Neuronal stem cell (in vitro differentiated cells): ENCODE measurements at regions not wholly inside any gene's neighbourhood (a gene's known extent, or its start where the extent isn't known, plus 50 kb on each side); places are given as distances from the start of the nearest gene placed in this dataset.
"Not testable (repeated sequence)": the region's sequence is repeated elsewhere in the genome, so short reads cannot be mapped to it uniquely, and the experiment has no call there.

Experiments used
- DNase-seq: peaks from one replicate; pipeline ENCODE4 v3.0.0-alpha.2; 2013; ENCODE audit warnings: low spot score
- H2AFZ ChIP-seq: one replicate; pipeline ENCODE4 v1.6.1; 2013; ENCODE audit warnings: mild to moderate bottlenecking, low read length, inconsistent platforms
- H2AK5ac ChIP-seq: 2 replicates; pipeline ENCODE4 v1.6.1; 2013; ENCODE audit warnings: low read depth, mild to moderate bottlenecking, inconsistent platforms, low read length, moderate library complexity, mixed read lengths
- H2BK120ac ChIP-seq: 2 replicates; pipeline ENCODE4 v1.6.1; 2013; ENCODE audit warnings: low read depth, mild to moderate bottlenecking, inconsistent platforms, low read length, moderate library complexity, mixed read lengths
- H2BK12ac ChIP-seq: one replicate; pipeline ENCODE4 v1.6.1; 2013; ENCODE audit warnings: low read length, inconsistent platforms
- H2BK15ac ChIP-seq: 2 replicates; pipeline ENCODE4 v1.6.1; 2013; ENCODE audit warnings: mild to moderate bottlenecking, low read length, inconsistent platforms, mixed read lengths
- H2BK5ac ChIP-seq: one replicate; pipeline ENCODE4 v1.6.1; 2013; ENCODE audit warnings: inconsistent platforms, mild to moderate bottlenecking, low read length, moderate library complexity
- H3K14ac ChIP-seq: one replicate; pipeline ENCODE4 v1.6.1; 2013; ENCODE audit warnings: low read length, inconsistent platforms
- H3K18ac ChIP-seq: 2 replicates; pipeline ENCODE4 v1.6.1; 2013; ENCODE audit warnings: low read length, inconsistent platforms
- H3K23ac ChIP-seq: 2 replicates; pipeline ENCODE4 v1.6.1; 2013; ENCODE audit warnings: low read depth, mild to moderate bottlenecking, mixed read lengths, low read length, inconsistent platforms; ENCODE audit not compliant: poor library complexity
- H3K27ac ChIP-seq: replicated peaks from 3 replicates; pipeline ENCODE4 v1.5.1; 2013; ENCODE audit warnings: low read length, inconsistent platforms
- H3K27me3 ChIP-seq, 3 experiments: 2 replicates each; pipeline ENCODE4 v1.6.1; 2013; ENCODE audit warnings: low read length in 3 of 3, mild to moderate bottlenecking in 2 of 3, inconsistent platforms in 1 of 3, low read depth in 1 of 3, mixed read lengths in 1 of 3, moderate library complexity in 1 of 3; ENCODE audit not compliant: control insufficient read depth in 3 of 3, insufficient read depth in 3 of 3
- H3K36me3 ChIP-seq, 2 donors: replicated peaks in 1 of 2; 2 replicates each; pipeline ENCODE4 v1.6.1; 2013; ENCODE audit warnings: low read length in 2 of 2; ENCODE audit not compliant: control insufficient read depth in 2 of 2, insufficient read depth in 2 of 2
- H3K4ac ChIP-seq: 2 replicates; pipeline ENCODE4 v1.6.1; 2013; ENCODE audit warnings: inconsistent platforms, mild to moderate bottlenecking, low read length, moderate library complexity
- H3K4me1 ChIP-seq, 2 donors: 1 replicate in 1 of 2; 2 replicates in 1 of 2; pipeline ENCODE4 v1.6.1; 2013; ENCODE audit warnings: low read length in 2 of 2, low read depth in 1 of 2; ENCODE audit not compliant: control insufficient read depth in 2 of 2, insufficient read depth in 1 of 2
- H3K4me2 ChIP-seq: one replicate; pipeline ENCODE4 v1.6.1; 2013; ENCODE audit warnings: mild to moderate bottlenecking, low read length, inconsistent platforms; ENCODE audit not compliant: insufficient read depth, poor library complexity, severe bottlenecking
- H3K4me3 ChIP-seq, 2 donors: 2 replicates each; pipeline ENCODE4 v1.5.1; 2013; ENCODE audit warnings: low read length in 2 of 2, mild to moderate bottlenecking in 2 of 2, inconsistent platforms in 1 of 2, moderate library complexity in 1 of 2
- H3K79me1 ChIP-seq: one replicate; pipeline ENCODE4 v1.6.1; 2013; ENCODE audit warnings: low read depth, mild to moderate bottlenecking, inconsistent platforms, low read length, moderate library complexity
- H3K9ac ChIP-seq: one replicate; pipeline ENCODE4 v1.6.1; 2013; ENCODE audit warnings: mild to moderate bottlenecking, low read depth, low read length, inconsistent platforms; ENCODE audit not compliant: poor library complexity
- H3K9me3 ChIP-seq, 2 donors: replicated peaks in 1 of 2; 2 replicates each; pipeline versions ENCODE3 to v1.6.1; 2013; ENCODE audit warnings: low read length in 2 of 2, mild to moderate bottlenecking in 2 of 2, inconsistent platforms in 1 of 2, low read depth in 1 of 2, mixed read lengths in 1 of 2, moderate library complexity in 1 of 2; ENCODE audit not compliant: control insufficient read depth in 2 of 2, insufficient read depth in 1 of 2
- H4K8ac ChIP-seq: one replicate; pipeline ENCODE4 v1.6.1; 2013; ENCODE audit warnings: low read depth, mild to moderate bottlenecking, inconsistent platforms, low read length, moderate library complexity
- H4K91ac ChIP-seq: one replicate; pipeline ENCODE4 v1.6.1; 2013; ENCODE audit warnings: low read length, low read depth, mild to moderate bottlenecking, inconsistent platforms; ENCODE audit not compliant: poor library complexity
- WGBS, 2 donors: extraction: QIAGEN DNeasy Blood & Tissue Kit; methylation state at CpG; one replicate each; pipeline ENCODE4 v1.1.7; 2013; ENCODE audit warnings: missing lambda C conversion rate in 2 of 2, mixed read lengths in 1 of 2; ENCODE audit not compliant: insufficient read length in 2 of 2, insufficient replicate concordance in 1 of 2; ENCODE audit errors: extremely low coverage in 2 of 2; 5-methylcytosine and 5-hydroxymethylcytosine counted together

DNA sequence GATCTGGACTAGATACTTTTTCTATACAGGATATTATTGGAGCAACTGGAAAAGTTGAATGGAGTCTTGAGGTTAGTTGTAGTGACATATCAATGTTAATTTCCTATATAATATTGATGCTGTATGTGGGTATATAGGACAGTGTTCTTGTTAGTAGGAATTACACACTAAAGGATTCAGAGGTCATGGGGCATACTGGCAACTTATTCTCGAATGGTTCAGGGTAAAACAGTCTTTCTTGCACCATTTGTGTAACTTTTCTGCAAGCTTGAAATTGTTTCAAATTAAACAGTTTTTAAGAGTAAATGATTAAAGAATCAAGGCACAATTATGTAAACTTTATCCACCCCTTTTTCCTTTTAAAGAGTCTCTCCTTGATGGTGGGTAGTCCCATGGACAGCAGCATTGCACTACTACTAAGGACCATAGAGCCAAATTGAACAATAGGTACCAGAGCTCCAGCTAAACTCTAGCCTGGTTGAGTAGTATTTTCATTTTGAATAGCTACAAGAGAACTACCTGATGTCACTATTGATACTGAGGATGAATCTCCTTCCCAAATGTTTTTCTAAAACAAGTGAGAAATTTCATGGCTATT lies 70.1 kb downstream of the DMP1 start:
- H4K91ac ChIP-seq: no peak overlapping the region
- DNase-seq: no peak
- no peak overlapping the region for H3K27ac ChIP-seq
- no peak overlapping the region for H3K23ac ChIP-seq
- no peak overlapping the region for H2BK12ac ChIP-seq
- no peak overlapping the region for H3K9ac ChIP-seq
- no peak overlapping the region for H4K8ac ChIP-seq
- no peak overlapping the region for H2BK15ac ChIP-seq
- H2AFZ ChIP-seq: no peak overlapping the region
- no CpG with 5 or more reads among the region's 1 CpG for WGBS, 2 donors
- H3K36me3 ChIP-seq: no peaks in the 10 kb centered on the region
- no peak overlapping the region for H3K4me3 ChIP-seq
- H3K9me3 ChIP-seq: peaks cover 0 to 2% of the 10 kb centered on the region in 2 donors
- no peak overlapping the region for H3K4ac ChIP-seq
- H2BK5ac ChIP-seq: no peak overlapping the region
- H3K14ac ChIP-seq: no peak overlapping the region
- H3K79me1 ChIP-seq: no peaks in the 10 kb centered on the region
- no peak overlapping the region for H3K18ac ChIP-seq
- H2BK120ac ChIP-seq: no peak overlapping the region
- H2AK5ac ChIP-seq: no peak overlapping the region
- no peaks in the 10 kb centered on the region for H3K27me3 ChIP-seq
- H3K4me2 ChIP-seq: no peak overlapping the region
- H3K4me1 ChIP-seq: peaks cover 0 to 2% of the 10 kb centered on the region in 2 donors

DNA sequence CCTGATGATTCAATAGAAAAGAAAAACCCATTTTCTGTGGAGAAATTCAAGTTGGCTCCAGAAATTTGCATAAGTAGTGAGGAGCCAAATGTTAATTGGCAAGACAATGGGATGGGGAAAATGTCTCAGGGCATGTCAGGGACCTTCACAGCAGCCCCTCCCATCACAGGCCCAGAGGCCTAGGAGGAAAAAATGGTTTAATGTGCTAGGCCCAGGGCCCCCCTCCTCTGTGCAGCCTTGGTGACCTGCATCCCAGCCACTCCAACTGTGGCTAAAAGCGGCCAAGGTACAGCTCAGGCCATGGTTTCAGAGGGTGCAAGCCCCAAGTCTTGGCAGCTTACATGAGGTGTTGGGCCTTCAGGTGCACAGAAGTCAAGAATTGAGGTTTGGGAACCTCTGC lies 74.1 kb upstream of the IBSP start:
- not testable (repeated sequence) for H3K23ac ChIP-seq, H3K36me3 ChIP-seq, H3K9ac ChIP-seq, H3K79me1 ChIP-seq, H4K8ac ChIP-seq, H3K14ac ChIP-seq, H3K4me1 ChIP-seq, H3K4me3 ChIP-seq, DNase-seq, H3K27me3 ChIP-seq, H3K4me2 ChIP-seq, H2BK5ac ChIP-seq, H2BK15ac ChIP-seq, H2AK5ac ChIP-seq, H3K18ac ChIP-seq, H3K4ac ChIP-seq, H4K91ac ChIP-seq, H3K27ac ChIP-seq, H2AFZ ChIP-seq, H2BK12ac ChIP-seq, H2BK120ac ChIP-seq, H3K9me3 ChIP-seq
- no CpG with 5 or more reads among the region's 1 CpG for WGBS, 2 donors

DNA sequence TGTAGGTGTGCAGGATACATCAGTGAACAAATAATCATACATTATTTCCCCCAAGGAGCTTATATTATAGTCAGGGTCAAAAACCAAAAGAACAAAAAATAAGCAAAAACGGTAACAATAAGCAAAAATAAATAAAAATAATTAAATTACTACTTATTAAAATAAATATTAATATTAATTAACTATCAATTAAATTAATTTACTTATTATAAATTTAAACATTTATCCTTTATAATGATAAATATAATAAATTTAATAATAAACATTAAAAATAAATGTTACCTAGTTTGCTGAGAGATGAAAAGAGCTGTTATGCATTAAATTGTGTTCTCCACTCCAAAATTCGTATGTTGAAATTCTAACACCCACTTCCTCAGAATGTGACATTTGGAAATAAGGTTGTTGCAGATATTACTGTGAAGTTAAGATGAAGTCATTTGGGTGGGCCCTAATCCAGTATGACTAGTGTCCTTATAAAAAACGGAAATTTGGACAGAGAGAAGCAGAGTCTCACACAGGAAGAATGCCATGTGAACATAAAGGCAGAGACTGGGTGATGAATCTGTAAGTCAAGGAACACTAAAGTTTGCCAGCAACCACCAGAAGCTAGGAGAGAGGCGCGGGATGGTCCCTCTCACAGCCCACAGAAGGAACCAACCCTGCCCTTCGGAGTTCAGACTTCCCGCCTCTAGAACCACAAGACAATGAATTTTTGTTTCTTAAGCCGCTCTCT lies 67.2 kb upstream of the IBSP start:
- Histone ChIP-seq H3K14ac (no peak overlapping the region), H2BK120ac (no peak overlapping the region), H4K8ac (no peak overlapping the region), H2BK15ac (no peak overlapping the region), H3K9me3 (no peaks in the 10 kb centered on the region), H3K36me3 (no peaks in the 10 kb centered on the region), H3K27ac (no peak overlapping the region), H2AFZ (no peak overlapping the region), H3K27me3 (peaks cover 0 to 3% (median 0%) of the 10 kb centered on the region in 3 experiments), H3K79me1 (no peaks in the 10 kb centered on the region), H3K23ac (no peak overlapping the region), H3K4me3 (no peak overlapping the region), H2BK12ac (no peak overlapping the region), H3K4me1 (no peaks in the 10 kb centered on the region), H3K4me2 (no peak overlapping the region), H4K91ac (no peak overlapping the region), H3K18ac (no peak overlapping the region), H3K9ac (no peak overlapping the region), H2AK5ac (no peak overlapping the region), H2BK5ac (no peak overlapping the region), H3K4ac (no peak overlapping the region)
- DNase-seq: no peak
- no CpG with 5 or more reads among the region's 8 CpGs for WGBS, 2 donors

DNA sequence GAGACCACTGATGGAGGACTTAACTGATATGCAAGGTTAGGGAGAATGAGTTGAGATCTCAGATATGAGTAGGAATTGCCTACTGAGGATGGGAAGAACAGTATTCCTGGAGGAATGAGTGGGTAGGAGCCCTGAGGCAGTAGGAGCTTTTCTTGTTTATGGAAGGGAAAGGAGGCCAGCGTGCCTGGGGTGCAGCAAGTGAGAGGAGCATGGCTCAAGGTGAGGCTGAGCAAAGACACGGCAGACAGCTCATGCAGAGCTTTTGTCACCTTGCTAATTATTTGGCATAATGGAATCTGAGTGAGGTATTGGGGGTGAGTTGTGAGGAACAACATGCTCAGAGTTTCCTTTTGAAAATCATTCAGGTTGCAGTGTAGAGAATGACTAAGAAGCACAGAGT lies 65.3 kb upstream of the IBSP start:
- Histone ChIP-seq H4K8ac (no peak overlapping the region), H4K91ac (no peak overlapping the region), H3K4me2 (no peak overlapping the region), H3K14ac (no peak overlapping the region), H2BK120ac (no peak overlapping the region), H3K27me3 (peaks cover 0 to 3% (median 0%) of the 10 kb centered on the region in 3 experiments), H3K9me3 (no peaks in the 10 kb centered on the region), H3K23ac (no peak overlapping the region), H3K4ac (no peak overlapping the region), H3K36me3 (no peaks in the 10 kb centered on the region), H3K79me1 (no peaks in the 10 kb centered on the region), H2AFZ (no peak overlapping the region), H2BK5ac (no peak overlapping the region), H2AK5ac (no peak overlapping the region), H3K4me1 (no peaks in the 10 kb centered on the region), H2BK12ac (no peak overlapping the region), H3K9ac (no peak overlapping the region), H2BK15ac (no peak overlapping the region), H3K4me3 (no peak overlapping the region), H3K27ac (no peak overlapping the region), H3K18ac (no peak overlapping the region)
- no peak for DNase-seq
- WGBS, 2 donors: no CpG with 5 or more reads among the region's 2 CpGs
